GM12891 (cell line): ENCODE measurements at regions not wholly inside any gene's neighbourhood (a gene's known extent, or its start where the extent isn't known, plus 50 kb on each side); places are given as distances from the start of the nearest gene placed in this dataset.
A peak's percentile ranks its signal among the peaks of the same experiment; 100 is the strongest.

Source experiments
- DNase-seq: peaks from one replicate; pipeline ENCODE4 v3.0.0; 2011; ENCODE audit warnings: low spot score; ENCODE audit not compliant: insufficient read length
- FAIRE-seq: peaks from 2 replicates; lab custom pipeline; 2011; peaks lifted over from hg19 to GRCh38; lab: Jason Lieb, UNC
- PAX5 ChIP-seq: IDR thresholded peaks from 2 replicates; pipeline ENCODE4 v1.6.1; 2011; ENCODE audit warnings: low read length, moderate library complexity, mild to moderate bottlenecking; ENCODE audit not compliant: insufficient read depth, severe bottlenecking
- POLR2A ChIP-seq: IDR thresholded peaks from 2 replicates; pipeline ENCODE4 v1.6.1; 2011; ENCODE audit warnings: low read depth, low read length, control low read depth
- POLR2AphosphoS5 ChIP-seq: IDR thresholded peaks from 2 replicates; pipeline ENCODE4 v1.6.1; 2011; ENCODE audit warnings: low read depth, low read length, control low read depth
- POU2F2 ChIP-seq: IDR thresholded peaks from 2 replicates; pipeline ENCODE4 v1.6.1; 2011; ENCODE audit warnings: low read depth, mild to moderate bottlenecking, control low read depth, low read length, moderate library complexity
- SPI1 ChIP-seq: IDR thresholded peaks from 2 replicates; pipeline ENCODE4 v1.6.1; 2011; ENCODE audit warnings: low read depth, low read length, control low read depth
- TAF1 ChIP-seq: IDR thresholded peaks from 2 replicates; pipeline ENCODE4 v1.6.1; 2011; ENCODE audit warnings: low read depth, low read length, control low read depth

- TF ChIP-seq PAX5 (no peak), POLR2AphosphoS5 (no peak), TAF1 (no peak), POU2F2 (no peak), POLR2A (no peak), SPI1 (no peak)
- no peak for DNase-seq
- FAIRE-seq: peak; percentile 20
Measured at GRCh38 chr14:89572596-89573398, 155.8 kb upstream of the FOXN3 start.

- no peak for TF ChIP-seq POU2F2
- no peak for TF ChIP-seq PAX5
- TF ChIP-seq POLR2AphosphoS5: no peak
- TF ChIP-seq TAF1: no peak
- TF ChIP-seq POLR2A: no peak
- no peak for TF ChIP-seq SPI1
- DNase-seq (no peak), FAIRE-seq (no peak)
Measured at GRCh38 chr14:89571491-89571890, 154.5 kb upstream of the FOXN3 start.

DNA sequence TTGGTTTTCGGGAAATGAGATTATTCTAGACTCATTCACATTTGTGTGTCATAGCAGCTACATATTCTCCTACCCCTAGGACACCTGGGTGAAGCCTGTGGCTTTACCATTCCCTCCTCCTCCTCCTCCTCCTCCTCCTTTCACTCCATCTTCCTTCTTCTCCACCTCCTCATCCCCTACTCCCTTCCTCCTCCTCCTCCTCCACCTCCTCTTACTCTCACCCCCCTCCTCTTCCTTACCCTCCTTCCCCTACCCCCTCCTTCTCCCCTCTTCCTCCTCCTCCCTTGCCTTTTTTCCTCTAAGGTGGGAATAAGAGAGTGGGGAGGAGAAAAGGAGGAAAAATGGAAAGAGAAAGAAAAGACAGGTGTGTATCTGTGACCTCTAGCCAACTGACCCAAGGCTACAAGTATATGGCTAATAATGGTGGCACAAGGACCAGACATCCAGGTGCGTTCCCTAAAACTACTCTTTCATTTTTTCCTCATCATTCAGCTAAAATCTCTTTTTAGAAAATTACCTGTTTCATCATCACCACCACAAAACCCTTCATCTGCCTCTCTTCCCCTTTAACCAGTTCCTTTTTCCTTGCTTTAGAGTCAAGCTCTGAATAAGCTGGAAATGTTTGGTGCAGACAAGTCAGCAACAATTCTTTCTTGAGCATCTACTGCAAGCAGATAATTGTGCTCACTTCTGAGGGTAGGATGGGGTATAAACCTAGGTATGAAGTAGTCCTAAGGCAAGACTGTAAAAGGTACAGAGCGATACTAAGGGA lies 149.8 kb upstream of the FOXN3 start:
- no peak for DNase-seq
- TF ChIP-seq TAF1: no peak
- no peak for TF ChIP-seq PAX5
- no peak for TF ChIP-seq SPI1
- TF ChIP-seq POLR2A: no peak
- no peak for TF ChIP-seq POLR2AphosphoS5
- TF ChIP-seq POU2F2: no peak
- FAIRE-seq: no peak

GRCh38 chr14:89566180-89566579 lies 149.1 kb upstream of the FOXN3 start:
- no peak for TF ChIP-seq POU2F2
- TF ChIP-seq POLR2AphosphoS5: no peak
- TF ChIP-seq TAF1: no peak
- no peak for TF ChIP-seq SPI1
- TF ChIP-seq PAX5: no peak
- no peak for TF ChIP-seq POLR2A
- DNase-seq (no peak), FAIRE-seq (no peak)

GRCh38 chr14:89565607-89566006 lies 148.6 kb upstream of the FOXN3 start:
- DNase-seq: no peak
- FAIRE-seq: no peak

GRCh38 chr14:89564989-89565388 lies 148.0 kb upstream of the FOXN3 start:
- FAIRE-seq (no peak), DNase-seq (no peak)
- TF ChIP-seq POU2F2 (no peak), SPI1 (no peak)

More at GRCh38 chr14:89565607-89566006, 148.6 kb upstream of the FOXN3 start:
- no peak for TF ChIP-seq POU2F2
- TF ChIP-seq SPI1: no peak
- TF ChIP-seq POLR2AphosphoS5: no peak
- no peak for TF ChIP-seq POLR2A
- TF ChIP-seq PAX5: no peak
- TF ChIP-seq TAF1: no peak

DNA sequence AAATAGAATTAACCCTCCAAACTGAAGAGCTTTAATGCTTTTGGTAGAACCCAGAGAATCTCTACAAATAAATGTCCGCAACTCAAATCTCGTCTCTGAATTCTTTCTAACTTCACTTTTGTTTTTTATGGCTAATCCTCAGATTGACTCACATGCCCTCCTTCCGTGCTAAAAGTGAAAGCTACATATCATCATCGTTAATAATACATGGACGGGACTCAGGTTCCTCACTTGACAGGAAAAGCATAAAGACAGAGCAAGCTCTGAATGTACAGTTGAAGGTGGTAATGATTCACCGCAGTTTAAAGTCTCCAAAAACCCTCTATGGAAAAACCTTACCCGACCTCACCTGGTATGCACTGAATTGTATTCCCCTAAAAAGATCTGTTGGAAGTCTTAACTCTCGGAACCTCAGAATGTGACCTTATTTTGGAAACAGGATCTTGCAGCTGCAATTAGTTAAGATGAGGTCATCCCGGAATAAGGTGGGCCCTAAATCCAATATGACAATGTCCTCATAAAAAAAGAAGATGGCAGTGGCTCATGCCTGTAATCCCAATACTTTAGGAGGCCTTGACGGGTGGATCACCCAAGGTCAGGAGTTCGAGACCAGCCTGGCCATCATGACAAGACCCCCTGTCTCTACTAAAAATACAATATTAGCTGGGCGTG lies 147.4 kb upstream of the FOXN3 start:
- FAIRE-seq (no peak), DNase-seq (no peak)
- TF ChIP-seq TAF1 (no peak), POLR2A (no peak), POU2F2 (no peak), POLR2AphosphoS5 (no peak), SPI1 (no peak), PAX5 (no peak)

DNA sequence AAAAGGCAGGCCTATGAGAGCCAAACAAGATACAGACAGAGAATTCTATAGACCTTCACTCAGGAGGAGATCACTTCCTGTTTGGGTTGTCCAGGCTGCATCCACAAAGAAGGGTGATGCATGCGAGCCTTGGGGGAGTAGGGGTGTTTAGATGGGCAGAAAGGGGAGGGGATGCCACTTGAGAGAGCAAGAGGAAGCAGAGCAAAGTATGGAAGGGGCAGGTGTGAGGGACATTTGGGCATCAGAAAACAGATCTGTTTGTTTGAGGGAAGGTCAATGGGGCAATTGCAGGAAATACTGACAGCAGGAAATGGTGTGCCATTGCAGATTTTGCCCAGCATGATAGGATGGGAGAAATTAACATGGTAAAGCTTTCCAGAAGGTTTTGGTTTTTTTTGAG lies 146.4 kb upstream of the FOXN3 start:
- TF ChIP-seq POLR2A (no peak), POLR2AphosphoS5 (no peak), TAF1 (no peak), POU2F2 (no peak), SPI1 (no peak), PAX5 (no peak)
- no peak for DNase-seq
- no peak for FAIRE-seq

GRCh38 chr14:89551955-89552354 lies 134.9 kb upstream of the FOXN3 start:
- TF ChIP-seq PAX5 (no peak), TAF1 (no peak)
- no peak for FAIRE-seq

More at GRCh38 chr14:89551955-89552354, 134.9 kb upstream of the FOXN3 start:
- no peak for DNase-seq
